ENCODE measurements at regions not wholly inside any gene's neighbourhood (a gene's known extent, or its start where the extent isn't known, plus 50 kb on each side); places are given as distances from the start of the nearest gene placed in this dataset.
"Not testable (repeated sequence)": the region's sequence is repeated elsewhere in the genome, so short reads cannot be mapped to it uniquely, and the experiment has no call there.

GRCh38 chr18:3349046-3349841 lies 87.3 kb downstream of the MYL12B start:
- H3K4me1 Mint-ChIP-seq, H3K27me3 Mint-ChIP-seq, H3K4me3 Mint-ChIP-seq, H3K9me3 Mint-ChIP-seq, H3K36me3 Mint-ChIP-seq, H3K27ac Mint-ChIP-seq: not testable (repeated sequence)

- Mint-ChIP-seq H3K27me3 (no peaks in the 10 kb centered on the region), H3K4me3 (no peak overlapping the region), H3K36me3 (no peaks in the 10 kb centered on the region), H3K4me1 (no peaks in the 10 kb centered on the region), H3K9me3 (no peaks in the 10 kb centered on the region), H3K27ac (no peak overlapping the region)
Measured at GRCh38 chr18:3350021-3350420, 88.1 kb downstream of the MYL12B start.

- no peak overlapping the region for H3K27ac Mint-ChIP-seq
- H3K9me3 Mint-ChIP-seq: no peaks in the 10 kb centered on the region
- no peaks in the 10 kb centered on the region for H3K36me3 Mint-ChIP-seq
- H3K4me1 Mint-ChIP-seq: no peaks in the 10 kb centered on the region
- H3K27me3 Mint-ChIP-seq: no peaks in the 10 kb centered on the region
- no peak overlapping the region for H3K4me3 Mint-ChIP-seq
Measured at GRCh38 chr18:3350566-3351527, 88.9 kb downstream of the MYL12B start.

GRCh38 chr18:3354506-3354905 lies 92.6 kb downstream of the MYL12B start:
- Mint-ChIP-seq H3K36me3 (no peaks in the 10 kb centered on the region), H3K9me3 (no peaks in the 10 kb centered on the region), H3K27me3 (no peaks in the 10 kb centered on the region), H3K4me1 (no peaks in the 10 kb centered on the region), H3K4me3 (no peak overlapping the region), H3K27ac (no peak overlapping the region)

- no peaks in the 10 kb centered on the region for H3K36me3 Mint-ChIP-seq
- H3K9me3 Mint-ChIP-seq: no peaks in the 10 kb centered on the region
- H3K4me3 Mint-ChIP-seq: no peak overlapping the region
- no peak overlapping the region for H3K27ac Mint-ChIP-seq
- no peaks in the 10 kb centered on the region for H3K27me3 Mint-ChIP-seq
- no peaks in the 10 kb centered on the region for H3K4me1 Mint-ChIP-seq
Measured at GRCh38 chr18:3356614-3357013, 93.4 kb upstream of the TGIF1 start.

GRCh38 chr18:3357516-3357915 lies 92.5 kb upstream of the TGIF1 start:
- no peaks in the 10 kb centered on the region for H3K4me1 Mint-ChIP-seq
- no peak overlapping the region for H3K4me3 Mint-ChIP-seq
- H3K27ac Mint-ChIP-seq: no peak overlapping the region
- no peaks in the 10 kb centered on the region for H3K27me3 Mint-ChIP-seq
- H3K36me3 Mint-ChIP-seq: no peaks in the 10 kb centered on the region
- no peaks in the 10 kb centered on the region for H3K9me3 Mint-ChIP-seq

- H3K9me3 Mint-ChIP-seq: no peaks in the 10 kb centered on the region
- H3K4me1 Mint-ChIP-seq: no peaks in the 10 kb centered on the region
- no peak overlapping the region for H3K4me3 Mint-ChIP-seq
- H3K27me3 Mint-ChIP-seq: no peaks in the 10 kb centered on the region
- peak overlapping the region; percentile 4 for H3K27ac Mint-ChIP-seq
- no peaks in the 10 kb centered on the region for H3K36me3 Mint-ChIP-seq
Measured at GRCh38 chr18:3358310-3358709, 91.7 kb upstream of the TGIF1 start.

GRCh38 chr18:3360211-3360610 lies 89.8 kb upstream of the TGIF1 start:
- Mint-ChIP-seq H3K27me3 (no peaks in the 10 kb centered on the region), H3K27ac (no peak overlapping the region), H3K9me3 (no peaks in the 10 kb centered on the region), H3K36me3 (no peaks in the 10 kb centered on the region), H3K4me3 (no peak overlapping the region), H3K4me1 (no peaks in the 10 kb centered on the region)

- H3K4me1 Mint-ChIP-seq: no peaks in the 10 kb centered on the region
Measured at GRCh38 chr18:3367491-3368091, 82.4 kb upstream of the TGIF1 start.

GRCh38 chr18:3368193-3368592 lies 81.8 kb upstream of the TGIF1 start:
- Mint-ChIP-seq H3K4me3 (no peak overlapping the region), H3K27ac (no peak overlapping the region), H3K4me1 (no peaks in the 10 kb centered on the region), H3K9me3 (no peaks in the 10 kb centered on the region), H3K27me3 (no peaks in the 10 kb centered on the region), H3K36me3 (no peaks in the 10 kb centered on the region)

More at GRCh38 chr18:3367491-3368091, 82.4 kb upstream of the TGIF1 start:
- no peaks in the 10 kb centered on the region for H3K36me3 Mint-ChIP-seq
- no peaks in the 10 kb centered on the region for H3K9me3 Mint-ChIP-seq
- H3K27me3 Mint-ChIP-seq: no peaks in the 10 kb centered on the region
- no peak overlapping the region for H3K4me3 Mint-ChIP-seq
- no peak overlapping the region for H3K27ac Mint-ChIP-seq

- H3K9me3 Mint-ChIP-seq: no peaks in the 10 kb centered on the region
- no peak overlapping the region for H3K4me3 Mint-ChIP-seq
- no peak overlapping the region for H3K27ac Mint-ChIP-seq
- H3K27me3 Mint-ChIP-seq: no peaks in the 10 kb centered on the region
- no peaks in the 10 kb centered on the region for H3K36me3 Mint-ChIP-seq
- H3K4me1 Mint-ChIP-seq: peaks cover 6% of the 10 kb centered on the region
Measured at GRCh38 chr18:3379685-3380084, 70.3 kb upstream of the TGIF1 start.

GRCh38 chr18:3380384-3380961 lies 69.5 kb upstream of the TGIF1 start:
- peaks cover 6% of the 10 kb centered on the region for H3K4me1 Mint-ChIP-seq
- H3K36me3 Mint-ChIP-seq: no peaks in the 10 kb centered on the region
- H3K4me3 Mint-ChIP-seq: no peak overlapping the region

GRCh38 chr18:3383381-3383915 lies 66.5 kb upstream of the TGIF1 start:
- H3K27ac Mint-ChIP-seq: no peak overlapping the region
- H3K36me3 Mint-ChIP-seq: no peaks in the 10 kb centered on the region
- H3K27me3 Mint-ChIP-seq: no peaks in the 10 kb centered on the region
- no peak overlapping the region for H3K4me3 Mint-ChIP-seq
- H3K4me1 Mint-ChIP-seq: peaks cover 6% of the 10 kb centered on the region
- no peaks in the 10 kb centered on the region for H3K9me3 Mint-ChIP-seq

More at GRCh38 chr18:3380384-3380961, 69.5 kb upstream of the TGIF1 start:
- Mint-ChIP-seq H3K27ac (no peak overlapping the region), H3K9me3 (no peaks in the 10 kb centered on the region), H3K27me3 (no peaks in the 10 kb centered on the region)

GRCh38 chr18:3384664-3385563 lies 65.1 kb upstream of the TGIF1 start:
- Mint-ChIP-seq H3K27me3 (no peaks in the 10 kb centered on the region), H3K4me3 (no peak overlapping the region), H3K4me1 (peaks cover 6% of the 10 kb centered on the region), H3K36me3 (no peaks in the 10 kb centered on the region), H3K27ac (peak overlapping the region; percentile 19), H3K9me3 (no peaks in the 10 kb centered on the region)

All from activated naive CD4-positive, alpha-beta T cell treated with anti-CD3 and anti-CD28 coated beads, Interleukin-2, amount 50 U/mL, for 24 hours (primary cell).